Tongue (tissue), 1 donor: ENCODE measurements at regions not wholly inside any gene's neighbourhood (a gene's known extent, or its start where the extent isn't known, plus 50 kb on each side); places are given as distances from the start of the nearest gene placed in this dataset.
"Not testable (repeated sequence)": the region's sequence is repeated elsewhere in the genome, so short reads cannot be mapped to it uniquely, and the experiment has no call there.

ENCODE experiments used
- DNase-seq: peaks from one replicate; pipeline ENCODE4 v3.0.0-alpha.2; 2015

DNA sequence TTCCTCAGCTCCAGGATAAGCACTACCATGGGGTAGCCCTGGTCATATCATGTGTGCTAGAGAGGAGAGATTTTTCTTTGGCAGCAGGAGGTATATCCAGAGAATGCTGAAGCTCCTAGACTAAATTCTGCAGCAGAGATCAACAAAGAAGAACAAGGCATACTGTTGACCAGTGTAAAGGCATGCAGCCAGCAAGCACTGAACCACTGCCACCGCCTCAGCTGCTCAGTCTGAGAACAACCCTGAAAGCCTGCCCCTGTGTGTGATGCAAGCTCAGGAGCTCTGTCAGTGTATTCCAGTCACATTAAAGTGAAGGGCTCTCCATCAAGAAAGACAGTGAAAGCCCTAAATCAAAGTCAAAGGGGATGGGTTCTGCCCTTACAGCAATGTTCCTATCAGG lies 439.5 kb upstream of the CD180 start:
- no peak for DNase-seq

DNA sequence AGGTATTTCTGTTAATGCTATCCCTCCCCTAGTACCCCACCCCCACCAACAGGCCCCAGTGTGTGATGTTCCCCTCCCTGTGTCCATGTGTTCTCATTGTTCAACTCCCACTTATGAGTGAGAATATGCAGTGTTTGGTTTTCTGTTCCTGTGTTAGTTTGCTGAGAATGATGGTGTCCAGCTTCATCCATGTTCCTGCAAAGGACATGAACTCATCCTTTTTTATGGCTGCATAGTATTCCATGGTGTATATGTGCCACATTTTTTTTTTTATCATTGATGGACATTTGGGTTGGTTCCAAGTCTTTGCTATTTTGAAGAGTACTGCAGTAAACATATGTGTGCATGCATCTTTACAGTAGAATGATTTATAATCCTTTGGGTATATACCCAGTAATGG lies 430.5 kb upstream of the CD180 start:
- DNase-seq, result not testable (repeated sequence)

DNA sequence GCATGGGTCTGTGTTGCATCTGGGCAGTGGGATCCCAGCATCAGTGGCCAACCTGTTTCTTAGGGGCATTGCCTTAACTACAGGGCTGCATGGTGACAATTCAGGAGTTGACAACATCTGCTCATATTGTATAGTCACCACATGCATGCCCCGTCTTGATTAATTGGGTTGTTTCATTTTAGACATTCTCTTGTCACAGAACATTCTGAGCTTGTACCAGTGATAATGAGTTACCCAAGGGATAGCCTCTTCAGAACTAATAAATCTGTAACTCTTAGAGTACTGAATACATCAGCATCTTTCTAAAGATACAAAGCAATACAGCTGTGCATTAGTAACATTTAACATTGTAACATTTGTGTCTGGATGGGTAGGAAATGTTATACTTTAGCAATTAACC lies 426.5 kb upstream of the CD180 start:
- DNase-seq, result no peak

DNA sequence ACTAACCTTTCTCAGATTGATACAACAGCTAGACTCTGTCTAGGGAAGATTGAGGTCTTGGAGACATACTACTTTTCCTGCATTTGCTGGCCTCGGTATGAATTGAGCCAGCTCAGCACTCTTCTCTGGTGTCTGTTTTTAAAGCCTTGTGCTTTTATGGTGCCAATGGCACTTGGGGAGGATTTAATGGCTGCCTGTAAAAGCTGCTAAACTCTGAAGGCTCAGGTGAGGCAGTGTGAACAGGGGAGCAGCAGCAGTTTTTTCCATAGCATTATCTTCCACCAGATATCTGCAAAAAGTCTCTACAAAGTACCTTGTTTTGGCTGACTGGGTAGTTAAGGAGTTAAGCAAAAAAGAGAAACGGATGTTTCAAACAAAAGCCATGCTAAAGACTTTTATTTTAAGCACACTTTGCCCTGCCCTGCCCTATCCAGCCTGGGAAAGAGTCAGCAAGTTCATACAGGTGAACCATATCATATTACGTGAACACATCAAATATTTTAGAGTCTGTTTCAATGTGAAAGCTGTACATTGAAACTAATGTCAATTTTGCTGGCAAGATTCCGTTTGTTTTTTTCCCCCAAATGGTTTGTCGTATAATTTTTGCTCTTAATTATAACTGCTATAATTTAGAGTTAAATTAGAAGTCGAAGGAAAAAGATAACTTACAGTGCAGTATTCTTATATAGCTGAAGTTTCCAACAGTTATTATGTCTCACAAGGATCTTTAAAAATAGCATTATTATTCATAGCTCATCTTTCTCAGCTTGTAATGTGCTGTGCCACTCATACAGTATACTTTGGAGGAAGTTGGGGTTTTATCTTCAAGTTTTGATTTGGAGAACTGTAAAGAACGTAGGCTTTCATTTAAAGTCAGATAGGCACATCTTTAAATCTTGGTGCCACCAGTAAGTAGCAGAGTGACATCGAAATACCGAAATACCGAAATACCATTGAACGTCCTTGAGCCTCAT lies 424.1 kb upstream of the CD180 start:
- no peak for DNase-seq

DNA sequence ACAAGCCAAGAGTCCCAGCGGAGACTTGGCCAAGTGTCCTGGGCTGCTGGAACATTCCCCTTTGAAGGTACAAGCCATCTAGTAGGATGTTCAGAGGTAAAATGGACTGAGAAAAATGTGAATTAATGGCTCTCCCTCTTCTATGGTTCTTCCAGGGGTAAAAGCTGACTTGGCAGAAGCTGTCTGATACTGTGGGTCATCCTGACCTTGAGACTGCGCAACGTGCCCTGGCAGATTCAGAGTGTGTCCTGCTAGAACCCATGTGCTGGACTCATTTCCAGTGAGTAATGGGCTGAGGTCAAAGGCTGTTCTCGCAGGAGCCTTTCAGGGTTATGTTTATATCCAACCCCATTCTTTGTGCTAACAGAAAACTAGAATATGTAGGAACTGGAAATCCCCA lies 423.0 kb upstream of the CD180 start:
- DNase-seq, result no peak

DNA sequence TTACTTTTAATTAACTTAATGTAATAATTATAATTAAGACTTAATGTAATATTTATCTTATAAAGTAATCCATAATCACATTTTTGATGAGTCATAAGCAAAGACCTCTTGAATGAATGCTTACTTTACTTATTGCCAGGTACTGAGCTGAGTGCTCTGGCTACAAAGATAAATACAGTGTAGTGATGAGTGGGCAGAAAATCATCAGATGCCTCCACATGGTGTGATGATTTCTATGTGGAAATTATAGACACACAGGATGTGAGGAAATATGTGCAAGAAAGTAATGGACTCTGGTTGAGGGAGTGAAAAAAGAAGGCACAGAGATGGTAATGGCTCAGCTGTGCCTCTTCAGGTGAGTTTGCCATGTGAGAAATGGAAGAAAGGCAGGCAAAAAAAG lies 422.6 kb upstream of the CD180 start:
- no peak for DNase-seq

DNA sequence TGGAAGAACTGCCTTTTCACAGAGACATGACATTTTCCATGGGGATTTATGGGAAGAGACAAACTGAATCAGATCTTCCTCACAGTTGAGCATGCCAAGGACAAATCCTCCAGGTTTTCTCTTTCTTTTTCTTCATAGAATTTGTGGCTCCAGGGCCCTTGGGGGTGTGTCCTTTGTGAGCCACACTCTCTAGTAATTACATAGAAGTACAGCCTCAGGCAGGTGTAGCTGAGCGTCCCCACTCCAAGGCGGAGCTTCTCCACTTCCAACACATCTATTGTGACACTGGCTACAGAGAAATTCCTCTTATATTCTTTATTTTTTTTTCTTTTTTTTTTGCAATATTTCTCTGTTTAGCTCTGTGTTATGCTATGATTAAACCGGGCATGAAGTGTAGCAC lies 420.5 kb upstream of the CD180 start:
- DNase-seq, result no peak

DNA sequence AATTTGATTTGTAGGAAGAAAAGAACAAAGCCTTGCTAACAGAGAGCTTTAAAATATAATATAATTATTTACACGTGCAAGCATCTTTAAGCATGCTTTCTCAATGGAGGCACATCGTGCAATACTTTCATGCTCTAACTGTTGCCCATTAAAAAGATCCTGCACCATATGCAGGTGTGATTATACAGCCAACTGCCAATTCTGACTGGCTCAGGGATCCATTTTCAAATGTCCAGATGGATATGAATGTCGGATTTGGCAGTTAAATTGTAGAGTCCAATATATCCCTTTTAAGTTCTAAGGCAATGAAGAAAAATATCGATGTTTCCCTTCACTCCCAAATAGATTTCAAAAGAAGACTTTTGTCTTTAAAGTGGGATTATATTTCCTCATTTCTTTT lies 416.4 kb upstream of the CD180 start:
- DNase-seq, result no peak

DNA sequence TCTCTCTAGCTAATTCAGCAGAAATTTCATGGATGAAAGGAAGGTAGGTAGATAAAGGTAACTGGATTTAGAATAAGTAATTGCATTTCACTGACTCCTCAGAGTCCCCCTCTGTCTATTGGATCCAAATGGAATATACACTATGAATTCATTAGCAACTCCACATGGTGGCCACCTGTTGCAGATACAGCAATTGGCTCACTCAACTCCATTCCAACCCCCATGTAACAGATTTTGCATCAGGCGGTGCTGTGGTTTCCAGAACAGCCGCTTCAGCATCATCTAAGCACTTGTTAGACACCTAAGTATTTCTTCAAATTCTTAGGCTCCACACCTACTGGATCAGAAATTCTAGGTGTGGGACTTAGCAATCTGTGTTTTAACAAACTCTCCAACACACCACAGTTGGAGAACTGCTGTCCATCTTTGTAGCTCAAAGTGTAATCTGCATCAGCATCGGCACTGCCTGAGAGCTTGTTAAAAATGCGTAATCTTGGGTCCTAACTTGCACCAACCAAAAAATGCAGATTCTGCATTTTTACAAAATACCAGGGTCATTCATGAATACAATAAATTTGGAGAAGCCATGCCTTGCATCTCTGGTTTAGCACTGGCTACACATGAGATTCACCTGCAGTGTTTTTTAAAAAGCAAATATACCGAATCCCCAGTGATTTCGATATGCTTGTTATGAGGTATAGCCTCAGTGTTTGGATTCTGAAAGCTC lies 413.8 kb upstream of the CD180 start:
- peak; percentile 12 for DNase-seq

DNA sequence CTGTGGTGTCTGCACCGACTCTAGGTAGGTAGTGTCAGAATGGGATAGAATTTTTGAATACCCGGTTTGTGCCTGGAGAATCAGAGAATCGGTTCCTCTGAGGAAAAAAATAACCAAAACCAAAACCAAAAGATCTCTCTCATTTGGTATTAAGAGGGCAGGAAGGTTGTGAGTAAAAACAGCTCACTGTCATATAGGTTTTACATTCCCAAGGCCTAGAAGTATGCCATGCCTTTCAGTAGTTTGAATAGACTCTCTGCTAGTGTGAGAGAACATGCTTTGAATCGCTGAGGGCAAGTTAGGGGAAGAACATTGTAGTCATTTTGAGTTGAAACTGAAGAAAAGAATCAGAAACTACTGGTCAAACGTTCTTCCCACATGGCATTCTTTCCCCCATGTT lies 411.4 kb upstream of the CD180 start:
- DNase-seq, result no peak

DNA sequence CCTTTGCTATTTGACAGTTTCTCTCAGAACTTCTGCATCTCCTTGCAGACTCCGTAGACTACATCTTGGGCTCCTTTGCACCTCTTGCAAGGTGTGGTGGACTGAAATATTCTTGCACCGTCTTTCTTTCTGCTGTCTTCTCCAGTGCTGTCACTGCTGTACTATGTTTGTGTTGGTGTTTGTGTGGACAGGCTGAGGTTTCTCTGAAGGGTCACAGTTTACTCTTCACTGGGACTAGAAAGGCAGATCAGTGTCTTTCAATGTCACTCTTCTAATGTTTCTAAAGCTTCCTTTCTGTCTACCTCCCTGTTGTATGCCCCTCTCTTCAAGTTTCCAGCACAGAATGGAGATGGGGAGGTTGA lies 410.0 kb upstream of the CD180 start:
- DNase-seq, result no peak

DNA sequence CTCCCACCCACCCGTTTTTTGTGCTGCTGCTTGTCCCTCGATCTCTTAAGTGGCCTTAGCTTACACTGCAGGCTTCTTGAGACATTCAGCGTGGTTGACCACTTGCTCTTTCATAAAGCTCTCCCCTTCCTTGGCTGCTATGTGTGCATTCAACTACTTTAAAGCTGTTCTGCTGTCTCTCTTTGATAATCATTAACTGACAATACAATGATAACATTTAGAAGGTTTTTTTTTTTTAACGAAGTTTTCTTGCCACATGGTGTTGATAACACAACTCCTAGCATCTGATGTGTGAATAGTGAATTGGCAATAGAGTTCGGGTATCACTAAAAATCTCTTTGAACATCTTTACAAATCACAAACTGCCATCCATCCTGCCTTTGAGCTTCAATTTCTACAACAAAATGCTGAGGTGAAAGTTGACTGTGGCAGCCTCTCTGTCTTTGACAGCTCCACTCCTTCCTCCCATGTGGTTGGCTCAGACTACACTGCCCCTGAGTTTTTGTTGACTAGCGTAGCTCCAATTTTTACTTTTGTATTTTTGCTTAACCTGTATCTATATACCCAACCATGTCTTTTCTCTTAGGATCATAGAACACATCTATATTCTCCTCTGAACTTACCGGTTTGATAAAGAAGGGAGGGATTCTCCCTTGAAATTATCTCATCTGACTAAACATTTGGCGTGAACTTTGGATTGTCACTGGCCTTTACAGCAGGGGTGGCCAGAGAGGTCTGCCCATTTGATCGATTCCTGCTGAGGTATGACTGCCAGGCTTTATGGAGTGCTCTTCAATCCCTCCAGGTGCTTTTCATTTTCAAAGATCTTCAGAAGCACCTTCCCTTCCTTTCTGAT lies 409.4 kb upstream of the CD180 start:
- DNase-seq, result no peak

DNA sequence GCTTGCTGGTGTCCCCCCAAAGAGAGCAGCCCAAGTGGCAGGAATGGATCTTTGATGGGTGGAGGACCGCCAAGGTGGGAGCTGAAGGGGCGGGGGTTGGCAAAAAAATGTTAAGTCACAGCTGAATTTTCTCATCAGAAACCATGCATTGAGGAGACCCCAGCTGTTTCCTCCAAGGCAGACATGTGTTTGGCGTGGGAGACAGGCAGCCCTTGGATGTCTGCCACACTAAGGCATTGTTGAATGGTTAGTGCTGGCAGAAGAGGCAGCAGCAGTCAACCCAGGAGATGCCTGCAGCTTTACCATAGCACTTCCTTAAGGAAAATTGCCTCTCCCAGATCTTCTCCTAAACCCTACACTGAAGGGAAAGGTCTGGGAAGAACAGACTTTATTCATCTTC lies 394.9 kb upstream of the CD180 start:
- DNase-seq, result peak; percentile 35

DNA sequence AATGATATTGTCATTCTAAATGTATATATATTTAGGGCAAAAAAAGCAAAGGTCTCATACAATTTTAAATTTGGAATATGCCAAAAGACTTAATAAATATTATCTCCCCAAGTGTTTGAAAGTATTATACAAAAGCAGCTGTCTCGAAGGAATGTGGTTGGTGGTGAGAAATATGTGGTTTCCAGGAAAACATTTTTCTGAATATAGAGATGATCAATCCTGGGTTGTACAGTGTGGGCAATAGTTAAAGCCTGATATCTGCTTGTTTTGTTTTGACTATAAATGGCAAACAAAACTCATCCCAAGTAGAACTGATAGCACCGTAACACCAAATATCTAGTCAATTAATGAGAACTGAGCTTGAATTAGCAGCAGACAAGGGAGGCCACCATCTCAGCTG lies 391.8 kb upstream of the CD180 start:
- no peak for DNase-seq

DNA sequence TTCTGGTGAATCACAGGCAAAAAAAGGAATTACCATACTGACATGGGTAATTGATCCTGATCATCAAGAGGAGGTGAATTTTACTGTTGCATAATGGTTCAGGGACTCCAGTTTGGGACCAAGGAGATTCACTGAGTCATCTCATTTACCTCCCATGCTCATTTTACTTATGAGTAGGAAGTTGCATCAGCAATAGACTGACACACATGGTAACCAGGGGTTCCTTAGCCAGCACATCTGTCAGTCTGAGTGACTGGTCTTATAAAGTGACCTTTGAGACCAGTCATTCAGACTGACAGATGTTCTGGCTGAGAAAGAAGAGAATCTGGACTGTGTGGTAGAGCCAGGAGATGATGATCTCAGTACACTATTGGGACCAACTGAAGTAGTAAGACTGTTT lies 384.6 kb upstream of the CD180 start:
- no peak for DNase-seq

DNA sequence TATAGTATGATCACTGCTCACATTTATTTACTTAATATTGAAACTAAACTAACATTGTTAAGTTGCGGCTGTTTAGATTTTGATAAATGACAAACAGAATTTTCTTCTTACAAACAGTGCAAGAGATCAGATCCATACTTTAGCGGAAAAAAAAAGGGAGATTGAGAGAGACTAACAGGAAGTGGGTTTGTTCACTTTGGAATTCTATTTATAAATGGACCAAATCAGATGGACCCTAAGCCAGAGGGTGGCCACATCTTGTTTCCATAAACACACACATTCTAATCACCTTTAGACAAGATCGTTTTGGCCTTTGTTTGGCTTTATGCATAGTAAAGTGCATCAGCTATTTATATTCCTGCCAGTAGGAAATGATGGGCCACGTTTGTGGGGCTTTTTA lies 381.4 kb upstream of the CD180 start:
- no peak for DNase-seq

DNA sequence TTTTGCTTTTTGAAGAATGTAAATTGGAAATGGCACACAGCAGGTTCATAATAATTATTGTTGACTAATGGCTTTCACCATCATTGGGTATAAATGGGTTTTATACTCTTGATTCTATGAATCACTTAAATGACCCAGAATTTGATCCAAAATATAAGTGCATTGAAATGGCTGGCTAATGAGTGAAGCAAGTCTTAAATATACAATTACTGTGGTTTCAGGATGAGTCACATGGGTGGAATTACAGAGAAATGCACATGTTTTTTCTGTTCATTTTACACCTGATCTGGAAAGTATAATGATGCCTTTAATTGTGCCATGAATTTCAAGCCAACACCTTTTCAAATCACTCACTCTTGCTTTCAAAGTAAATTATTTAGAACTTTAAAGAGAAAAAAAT lies 380.8 kb upstream of the CD180 start:
- no peak for DNase-seq

DNA sequence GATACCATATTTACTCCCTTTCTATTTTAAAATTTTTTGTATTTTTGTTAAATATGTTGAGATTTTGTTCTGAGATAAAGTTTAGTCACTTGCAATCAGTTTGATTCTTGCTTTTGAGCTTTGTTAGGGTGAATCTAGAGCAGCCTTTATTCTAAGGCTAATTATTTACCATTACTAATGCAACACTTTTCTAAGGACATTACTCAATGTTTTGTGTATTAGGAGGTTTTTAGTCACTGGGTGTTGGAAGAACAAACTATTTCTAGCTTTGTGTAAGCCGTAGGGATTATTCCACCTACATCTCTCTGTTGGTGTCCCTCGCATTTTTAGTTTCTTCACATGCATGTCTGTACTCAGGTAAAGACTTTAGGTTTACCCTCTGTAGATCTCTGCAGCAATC lies 379.5 kb upstream of the CD180 start:
- no peak for DNase-seq

DNA sequence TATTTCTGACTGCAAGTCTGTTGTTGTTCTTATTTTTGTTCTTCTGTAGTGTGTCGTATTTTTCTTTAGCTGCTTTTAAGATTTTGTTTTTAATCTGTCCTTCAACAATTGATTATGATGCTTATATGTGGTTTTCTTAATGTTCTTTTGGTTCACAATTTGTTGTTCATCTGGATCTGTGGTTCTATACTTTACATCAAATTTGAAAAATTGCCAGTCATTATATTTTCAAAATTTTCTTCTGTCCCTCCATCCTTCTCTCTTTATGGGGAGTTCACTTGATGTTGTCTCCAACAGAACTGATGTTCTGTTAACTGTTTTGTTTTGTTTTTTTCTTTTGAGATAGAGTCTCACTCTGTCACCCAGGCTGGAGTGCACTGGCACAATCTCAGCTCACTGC lies 378.5 kb upstream of the CD180 start:
- no peak for DNase-seq

DNA sequence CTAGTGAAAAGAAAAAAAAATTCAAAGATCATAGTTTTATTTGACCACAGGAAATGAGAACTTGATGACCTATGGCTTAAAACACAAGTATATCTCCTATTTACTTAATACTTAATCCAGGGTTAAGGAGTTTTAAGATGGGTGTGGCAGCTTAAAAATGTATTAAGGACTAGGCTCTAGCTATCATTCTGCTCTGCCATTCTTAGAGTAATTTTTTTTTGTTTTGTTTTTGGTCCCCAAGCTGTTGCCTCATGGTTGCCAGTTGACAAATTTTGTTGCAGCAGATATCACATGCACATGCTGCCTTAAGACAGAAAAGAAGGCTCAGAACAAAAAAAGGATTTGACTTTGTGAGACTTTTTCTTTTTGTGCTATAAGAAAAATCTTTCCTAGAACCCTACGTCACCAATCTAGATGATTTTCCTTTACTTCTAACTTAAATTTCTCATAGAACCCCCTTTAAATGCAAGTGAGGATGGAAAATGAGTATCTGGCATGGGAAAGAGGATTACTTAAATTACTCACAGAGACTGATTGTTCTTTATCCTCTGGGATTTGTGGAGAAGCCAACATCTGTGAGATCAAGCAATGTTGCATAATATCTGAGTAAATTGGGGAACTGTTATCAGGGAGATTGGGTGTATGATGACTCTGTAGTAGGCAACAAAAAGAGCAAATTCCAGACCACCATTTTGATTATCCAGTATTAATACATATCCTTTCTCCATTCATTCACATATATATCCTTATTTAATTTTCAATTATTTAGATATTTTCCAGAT lies 364.7 kb upstream of the CD180 start:
- DNase-seq, result no peak

DNA sequence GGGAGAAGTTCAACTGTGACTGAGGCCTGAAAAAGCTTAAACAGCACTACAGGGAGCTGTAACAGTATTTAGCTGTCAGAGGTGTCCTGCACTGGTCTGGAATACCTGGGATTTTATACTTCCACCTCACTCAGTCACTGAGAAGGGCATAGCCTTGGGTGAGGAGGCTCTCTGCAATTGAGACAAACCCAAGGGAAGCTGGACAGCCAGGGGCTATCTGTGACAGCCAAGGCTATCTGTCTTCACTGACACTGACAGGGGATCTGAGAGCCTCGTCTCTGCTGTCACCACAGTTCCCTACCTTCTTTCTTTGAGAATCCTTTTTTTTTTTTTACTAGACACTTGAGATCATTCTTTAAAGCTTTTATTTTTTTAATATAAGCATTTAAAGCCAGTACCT lies 356.2 kb upstream of the CD180 start:
- no peak for DNase-seq

DNA sequence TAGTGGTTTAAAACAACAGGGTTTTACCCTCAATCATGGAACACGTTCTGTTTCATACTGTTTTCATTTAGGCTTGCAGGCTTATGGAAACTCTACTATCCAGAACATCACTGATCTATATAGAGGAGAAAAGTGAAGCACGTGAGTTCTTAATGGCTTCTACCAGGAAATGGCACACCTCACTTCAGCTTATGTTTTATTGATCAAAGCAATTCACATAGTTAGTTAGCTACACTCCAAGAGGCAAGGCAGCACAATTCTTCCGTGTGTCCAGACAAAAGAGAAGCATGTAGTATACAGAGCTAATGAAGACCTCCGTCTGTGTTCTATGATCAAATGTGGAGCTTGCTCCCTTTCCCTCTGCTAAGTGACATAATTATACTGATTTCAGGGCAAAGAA lies 353.3 kb upstream of the CD180 start:
- no peak for DNase-seq
